BJ (cell line): ENCODE measurements at regions not wholly inside any gene's neighbourhood (a gene's known extent, or its start where the extent isn't known, plus 50 kb on each side); places are given as distances from the start of the nearest gene placed in this dataset.

Experiments used
- CTCF ChIA-PET: fragments of 350-600 bp; formaldehyde crosslinking; extraction: SDS; loops from one replicate; lab custom pipeline; 2021; ENCODE audit warnings: antibody characterized with exemption, inconsistent platforms; lab: Yijun Ruan, JAX
- POLR2A ChIA-PET: fragments of 300-600 bp; sonication (Branson Sonifier 250); formaldehyde crosslinking; extraction: SDS; loops from one replicate; lab custom pipeline; 2021; ENCODE audit warnings: antibody characterized with exemption; lab: Charles Lee
- DNase-seq: peaks from one replicate; pipeline ENCODE4 v3.0.0-alpha.2; 2011; ENCODE audit warnings: low read depth
- H3K27me3 ChIP-seq: 2 replicates; pipeline ENCODE4 v1.6.0; 2011; ENCODE audit warnings: low read length; ENCODE audit not compliant: control insufficient read depth, insufficient read depth
- H3K36me3 ChIP-seq: 2 replicates; pipeline ENCODE4 v1.5.1; 2011; ENCODE audit warnings: low read length; ENCODE audit not compliant: control insufficient read depth, insufficient read depth
- H3K4me3 ChIP-seq: 2 replicates; pipeline ENCODE4 v1.5.1; 2011; ENCODE audit warnings: low read depth, mild to moderate bottlenecking, control low read depth, low read length
- CTCF ChIP-seq: IDR thresholded peaks from 2 replicates; pipeline ENCODE4 v1.5.1; 2011; ENCODE audit warnings: low read depth, mild to moderate bottlenecking, control low read depth, inconsistent platforms, low read length, moderate library complexity; ENCODE audit not compliant: insufficient read depth

- TF ChIP-seq CTCF, result no peak
- Histone ChIP-seq H3K36me3 (no peaks in the 10 kb centered on the region), H3K4me3 (no peak overlapping the region), H3K27me3 (no peaks in the 10 kb centered on the region)
- CTCF ChIA-PET, result no interaction called here
- POLR2A ChIA-PET, result no interaction called here
- no peak for DNase-seq
These were observed 225.3 kb upstream of the FAM83B start for GRCh38 chr6:54621285-54621684.

- no peak for TF ChIP-seq CTCF
- H3K4me3 ChIP-seq, result no peak overlapping the region
- H3K36me3 ChIP-seq, result no peaks in the 10 kb centered on the region
- DNase-seq, result no peak
- ChIA-PET CTCF (no interaction called here), POLR2A (no interaction called here)
- H3K27me3 ChIP-seq, result no peaks in the 10 kb centered on the region
These were observed 222.4 kb upstream of the FAM83B start for GRCh38 chr6:54624216-54624615.

GRCh38 chr6:54624779-54625178 is 221.8 kb upstream of the FAM83B start:
- ChIA-PET CTCF (no interaction called here), POLR2A (no interaction called here)
- Histone ChIP-seq H3K4me3 (no peak overlapping the region), H3K27me3 (no peaks in the 10 kb centered on the region), H3K36me3 (no peaks in the 10 kb centered on the region)
- no peak for DNase-seq
- no peak for TF ChIP-seq CTCF

GRCh38 chr6:54629131-54629530 is 217.4 kb upstream of the FAM83B start:
- POLR2A ChIA-PET, result no interaction called here

GRCh38 chr6:54632984-54633565 is 213.5 kb upstream of the FAM83B start:
- Histone ChIP-seq H3K27me3 (no peaks in the 10 kb centered on the region), H3K36me3 (no peaks in the 10 kb centered on the region), H3K4me3 (no peak overlapping the region)
- DNase-seq, result no peak
- ChIA-PET CTCF (no interaction called here), POLR2A (no interaction called here)
- no peak for TF ChIP-seq CTCF

More at GRCh38 chr6:54629131-54629530, 217.4 kb upstream of the FAM83B start:
- no peak for TF ChIP-seq CTCF
- CTCF ChIA-PET, result no interaction called here
- Histone ChIP-seq H3K4me3 (no peak overlapping the region), H3K27me3 (no peaks in the 10 kb centered on the region), H3K36me3 (no peaks in the 10 kb centered on the region)
- DNase-seq, result no peak
